ENCODE measurements at regions not wholly inside any gene's neighbourhood (a gene's known extent, or its start where the extent isn't known, plus 50 kb on each side); places are given as distances from the start of the nearest gene placed in this dataset.
A peak's percentile ranks its signal among the peaks of the same experiment; 100 is the strongest.

GRCh38 chr18:73318739-73319479, 451.1 kb upstream of the NETO1 start:
- peaks cover 0 to 4% (median 0%) of the 10 kb centered on the region in 4 donors for H3K27me3 ChIP-seq
- ATAC-seq, result peak; percentile 77 to 94 (median 86)
- H3K36me3 ChIP-seq, result no peaks in the 10 kb centered on the region
- no peak overlapping the region for H3K4me3 ChIP-seq
- intact Hi-C loops (cut with DNase I), result no loop called here
- no peak for TF ChIP-seq CTCF (IDR thresholded peaks at IDR 0.05)
- no peak for FAIRE-seq
- no peaks in the 10 kb centered on the region for H3K9me3 ChIP-seq
- WGBS, 2 donors, result 17 to 18% methylated on average over 6 of the region's 6 CpGs
- peaks cover 0 to 4% (median 0%) of the 10 kb centered on the region in 3 donors for H3K4me1 ChIP-seq
- H3K27ac ChIP-seq, result peak overlapping the region in 2 of 4 donors; percentile 42 to 59
- peak in 2 of 6 donors; percentile 32 to 41 for DNase-seq

GRCh38 chr18:73316513-73316912, 448.7 kb upstream of the NETO1 start:
- TF ChIP-seq CTCF (IDR thresholded peaks at IDR 0.05), result no peak
- Histone ChIP-seq H3K4me3 (no peak overlapping the region), H3K4me1 (peaks cover 0 to 4% (median 0%) of the 10 kb centered on the region in 3 donors), H3K36me3 (no peaks in the 10 kb centered on the region), H3K9me3 (no peaks in the 10 kb centered on the region), H3K27ac (no peak overlapping the region), H3K27me3 (no peaks in the 10 kb centered on the region)
- FAIRE-seq, result no peak
- DNase-seq, result no peak
- no peak for ATAC-seq
- intact Hi-C loops (cut with DNase I), result no loop called here
- WGBS, 2 donors, result 15 to 41% methylated on average over 1 of the region's 1 CpG

- no peak for ATAC-seq
- H3K9me3 ChIP-seq, result no peaks in the 10 kb centered on the region
- no peaks in the 10 kb centered on the region for H3K27me3 ChIP-seq
- FAIRE-seq, result no peak
- intact Hi-C loops (cut with DNase I), result no loop called here
- TF ChIP-seq CTCF (IDR thresholded peaks at IDR 0.05), result no peak
- no peaks in the 10 kb centered on the region for H3K36me3 ChIP-seq
- H3K4me1 ChIP-seq, result peaks cover 0 to 4% (median 0%) of the 10 kb centered on the region in 3 donors
- H3K27ac ChIP-seq, result no peak overlapping the region
- no peak for DNase-seq
- no peak overlapping the region for H3K4me3 ChIP-seq
These were observed 447.6 kb upstream of the NETO1 start for GRCh38 chr18:73315381-73315780.

GRCh38 chr18:73313476-73313875, 445.7 kb upstream of the NETO1 start:
- no peak for ATAC-seq
- no peak for DNase-seq
- no peak for TF ChIP-seq CTCF (IDR thresholded peaks at IDR 0.05)
- no peaks in the 10 kb centered on the region for H3K36me3 ChIP-seq
- no peak for FAIRE-seq
- no peak overlapping the region for H3K27ac ChIP-seq
- no peaks in the 10 kb centered on the region for H3K4me1 ChIP-seq
- no peaks in the 10 kb centered on the region for H3K9me3 ChIP-seq
- intact Hi-C loops (cut with DNase I), result no loop called here
- no peaks in the 10 kb centered on the region for H3K27me3 ChIP-seq
- H3K4me3 ChIP-seq, result no peak overlapping the region

- peaks cover 0 to 5% (median 0%) of the 10 kb centered on the region in 3 donors for H3K4me1 ChIP-seq
- no peaks in the 10 kb centered on the region for H3K9me3 ChIP-seq
- intact Hi-C loops (cut with DNase I), result no loop called here
- H3K27me3 ChIP-seq, result no peaks in the 10 kb centered on the region
- no peak for TF ChIP-seq CTCF (IDR thresholded peaks at IDR 0.05)
- no peak for ATAC-seq
- no peak overlapping the region for H3K4me3 ChIP-seq
- 15 to 22% methylated on average over 2 of the region's 2 CpGs for WGBS, 2 donors
- H3K36me3 ChIP-seq, result no peaks in the 10 kb centered on the region
- no peak overlapping the region for H3K27ac ChIP-seq
- FAIRE-seq, result no peak
- no peak for DNase-seq
These were observed 428.9 kb upstream of the NETO1 start for GRCh38 chr18:73296686-73297085.
